Kasumi-1 (cell line): ENCODE measurements at regions not wholly inside any gene's neighbourhood (a gene's known extent, or its start where the extent isn't known, plus 50 kb on each side); places are given as distances from the start of the nearest gene placed in this dataset.

Experiments
- DNase-seq, 2 experiments: peaks; one replicate each; lab custom pipeline; 2025; lab: John Stamatoyannopoulos, UW

GRCh38 chr1:56390934-56391731, 188.2 kb downstream of the PLPP3 start:
- no peak for DNase-seq

- DNase-seq, result no peak
Measured at GRCh38 chr1:56390232-56390867, 189.0 kb downstream of the PLPP3 start.

GRCh38 chr1:56389813-56390212, 189.6 kb downstream of the PLPP3 start:
- no peak for DNase-seq

GRCh38 chr1:56387071-56387740, 192.2 kb downstream of the PLPP3 start:
- DNase-seq, result no peak

GRCh38 chr1:56385314-56385713, 194.0 kb downstream of the PLPP3 start:
- DNase-seq, result no peak

- DNase-seq, result no peak
Measured at GRCh38 chr1:56382929-56383328, 196.4 kb downstream of the PLPP3 start.

- no peak for DNase-seq
Measured at GRCh38 chr1:56380531-56380930, 198.8 kb downstream of the PLPP3 start.

GRCh38 chr1:56378341-56379070, 200.9 kb downstream of the PLPP3 start:
- no peak for DNase-seq

GRCh38 chr1:56377431-56377830, 201.9 kb downstream of the PLPP3 start:
- no peak for DNase-seq

GRCh38 chr1:56376188-56376984, 203.0 kb downstream of the PLPP3 start:
- DNase-seq, result no peak

- DNase-seq, result no peak
Measured at GRCh38 chr1:56375326-56375804, 204.0 kb downstream of the PLPP3 start.

GRCh38 chr1:56374026-56374974, 205.1 kb downstream of the PLPP3 start:
- DNase-seq, result no peak

GRCh38 chr1:56370513-56370912, 208.8 kb downstream of the PLPP3 start:
- DNase-seq, result no peak

- no peak for DNase-seq
Measured at GRCh38 chr1:56363007-56363770, 216.2 kb downstream of the PLPP3 start.

GRCh38 chr1:56360021-56360420, 219.3 kb downstream of the PLPP3 start:
- DNase-seq, result no peak

GRCh38 chr1:56359056-56359455, 220.3 kb downstream of the PLPP3 start:
- DNase-seq, result no peak

- DNase-seq, result no peak
Measured at GRCh38 chr1:56357927-56358690, 221.3 kb downstream of the PLPP3 start.

GRCh38 chr1:56356376-56356990, 222.9 kb downstream of the PLPP3 start:
- no peak for DNase-seq
